Ovary (tissue), 3 donors: ENCODE measurements at regions not wholly inside any gene's neighbourhood (a gene's known extent, or its start where the extent isn't known, plus 50 kb on each side); places are given as distances from the start of the nearest gene placed in this dataset.

Experiments used
- POLR2A ChIP-seq: fragments of 450-650 bp; IDR thresholded peaks from one replicate; pipeline ENCODE4 v1.6.1; 2017; ENCODE audit warnings: antibody characterized with exemption, mild to moderate bottlenecking, moderate library complexity
- TF ChIP-seq, protein P1 (sequence below), 3 donors: fragments of 450-650 bp in 2 of 3; fragments of 200-600 bp in 1 of 3; IDR thresholded peaks; one replicate each; pipeline versions ENCODE4 v1.5.1 to v1.8.0; 2016 to 2022; ENCODE audit warnings: antibody characterized with exemption in 3 of 3, mild to moderate bottlenecking in 1 of 3
- donor health status: DM: no; HTN: no; CAD: no.

DNA sequence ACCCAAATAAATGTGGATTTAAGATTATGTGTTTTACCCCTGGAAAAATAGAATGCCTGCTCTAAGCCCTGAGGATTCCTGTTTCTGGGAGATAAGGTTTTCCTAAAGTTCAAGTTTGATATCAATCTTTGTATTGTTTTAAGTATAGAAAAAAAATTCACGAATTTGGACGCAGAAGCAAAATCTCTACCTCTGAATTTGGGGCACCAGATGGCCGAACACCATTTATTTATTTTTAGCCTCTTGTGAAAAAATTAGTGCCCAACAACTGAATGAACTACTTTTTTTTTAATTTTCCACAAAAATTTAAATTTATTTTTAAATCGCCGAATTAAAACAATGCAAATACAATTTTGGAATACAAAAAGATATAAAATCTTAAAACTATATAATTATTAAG is 128.1 kb upstream of the SP4 start:
- TF ChIP-seq, protein P1, sequence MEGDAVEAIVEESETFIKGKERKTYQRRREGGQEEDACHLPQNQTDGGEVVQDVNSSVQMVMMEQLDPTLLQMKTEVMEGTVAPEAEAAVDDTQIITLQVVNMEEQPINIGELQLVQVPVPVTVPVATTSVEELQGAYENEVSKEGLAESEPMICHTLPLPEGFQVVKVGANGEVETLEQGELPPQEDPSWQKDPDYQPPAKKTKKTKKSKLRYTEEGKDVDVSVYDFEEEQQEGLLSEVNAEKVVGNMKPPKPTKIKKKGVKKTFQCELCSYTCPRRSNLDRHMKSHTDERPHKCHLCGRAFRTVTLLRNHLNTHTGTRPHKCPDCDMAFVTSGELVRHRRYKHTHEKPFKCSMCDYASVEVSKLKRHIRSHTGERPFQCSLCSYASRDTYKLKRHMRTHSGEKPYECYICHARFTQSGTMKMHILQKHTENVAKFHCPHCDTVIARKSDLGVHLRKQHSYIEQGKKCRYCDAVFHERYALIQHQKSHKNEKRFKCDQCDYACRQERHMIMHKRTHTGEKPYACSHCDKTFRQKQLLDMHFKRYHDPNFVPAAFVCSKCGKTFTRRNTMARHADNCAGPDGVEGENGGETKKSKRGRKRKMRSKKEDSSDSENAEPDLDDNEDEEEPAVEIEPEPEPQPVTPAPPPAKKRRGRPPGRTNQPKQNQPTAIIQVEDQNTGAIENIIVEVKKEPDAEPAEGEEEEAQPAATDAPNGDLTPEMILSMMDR (IDR thresholded peaks at IDR 0.05), result no peak
- TF ChIP-seq POLR2A, result no peak
